ENCODE measurements at regions not wholly inside any gene's neighbourhood (a gene's known extent, or its start where the extent isn't known, plus 50 kb on each side); places are given as distances from the start of the nearest gene placed in this dataset.
A peak's percentile ranks its signal among the peaks of the same experiment; 100 is the strongest.

GRCh38 chr4:132956962-132957361, 192.1 kb upstream of the PCDH10 start:
- DNase-seq (ENCODE audit: insufficient read length, low spot score) = no peak
- no peak for FAIRE-seq
- TF ChIP-seq PAX5 (IDR thresholded peaks at IDR 0.05; ENCODE audit: insufficient read depth, low read length, severe bottlenecking) = no peak
- TF ChIP-seq TAF1 (IDR thresholded peaks at IDR 0.05; ENCODE audit: low read depth, low read length) = no peak
- TF ChIP-seq SPI1 (IDR thresholded peaks at IDR 0.05; ENCODE audit: low read depth, low read length) = no peak
- no peak for TF ChIP-seq POU2F2 (IDR thresholded peaks at IDR 0.05; ENCODE audit: low read depth, low read length)
- TF ChIP-seq POLR2A (IDR thresholded peaks at IDR 0.05; ENCODE audit: low read depth, low read length) = no peak
- no peak for TF ChIP-seq POLR2AphosphoS5 (IDR thresholded peaks at IDR 0.05; ENCODE audit: low read depth, low read length)

DNA sequence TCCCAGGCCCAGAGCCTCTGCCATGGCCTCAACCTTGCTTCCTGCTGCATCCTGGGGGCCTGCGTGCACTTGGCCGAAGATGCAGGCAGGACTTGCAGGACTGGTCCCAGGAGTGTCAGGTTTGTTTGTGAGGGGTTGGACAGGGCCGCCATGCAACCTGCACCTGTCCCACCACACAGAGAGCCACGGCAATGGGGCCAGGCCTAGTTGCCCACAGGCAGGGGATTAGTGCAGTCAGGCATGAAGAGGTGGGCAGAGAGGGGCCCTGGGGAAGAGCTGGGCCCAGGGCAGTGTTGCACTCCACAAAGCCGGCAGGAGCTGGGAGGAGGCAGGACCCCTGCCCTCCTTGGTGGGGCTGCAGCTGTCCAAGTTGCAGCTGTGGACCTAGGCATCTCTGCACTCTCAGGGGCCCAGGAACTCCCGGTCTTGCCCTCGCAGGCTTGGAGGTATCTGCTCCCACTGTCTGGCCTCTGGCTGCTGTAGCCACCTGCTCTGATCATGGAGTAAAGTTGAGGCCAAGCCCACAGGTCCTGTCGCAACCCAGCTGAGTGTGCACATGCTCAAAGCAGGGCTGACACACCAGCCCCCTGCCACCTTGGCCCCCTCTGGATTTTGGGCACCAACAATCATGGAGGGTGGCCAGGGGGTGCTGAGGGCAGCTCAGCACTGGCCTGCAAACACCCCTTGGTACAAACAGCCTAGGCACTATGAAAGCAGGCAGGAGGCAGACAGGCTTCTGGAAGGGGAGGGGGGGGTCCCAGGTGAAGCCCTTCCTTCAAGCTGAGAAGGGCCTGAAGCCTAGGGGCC, 190.4 kb upstream of the PCDH10 start:
- FAIRE-seq (no peak), DNase-seq (ENCODE audit: insufficient read length, low spot score) (no peak)
- TF ChIP-seq POLR2AphosphoS5 (IDR thresholded peaks at IDR 0.05; ENCODE audit: low read depth, low read length) = no peak
- TF ChIP-seq PAX5 (IDR thresholded peaks at IDR 0.05; ENCODE audit: insufficient read depth, low read length, severe bottlenecking) = no peak
- no peak for TF ChIP-seq TAF1 (IDR thresholded peaks at IDR 0.05; ENCODE audit: low read depth, low read length)
- TF ChIP-seq SPI1 (IDR thresholded peaks at IDR 0.05; ENCODE audit: low read depth, low read length) = no peak
- TF ChIP-seq POU2F2 (IDR thresholded peaks at IDR 0.05; ENCODE audit: low read depth, low read length) = no peak
- TF ChIP-seq POLR2A (IDR thresholded peaks at IDR 0.05; ENCODE audit: low read depth, low read length) = no peak

- no peak for TF ChIP-seq PAX5 (IDR thresholded peaks at IDR 0.05; ENCODE audit: insufficient read depth, low read length, severe bottlenecking)
- TF ChIP-seq POLR2AphosphoS5 (IDR thresholded peaks at IDR 0.05; ENCODE audit: low read depth, low read length) = no peak
- FAIRE-seq (no peak), DNase-seq (ENCODE audit: insufficient read length, low spot score) (no peak)
Measured at GRCh38 chr4:132981611-132982010, 167.5 kb upstream of the PCDH10 start.

GRCh38 chr4:132982151-132982550, 166.9 kb upstream of the PCDH10 start:
- FAIRE-seq = no peak
- no peak for TF ChIP-seq POU2F2 (IDR thresholded peaks at IDR 0.05; ENCODE audit: low read depth, low read length)
- TF ChIP-seq SPI1 (IDR thresholded peaks at IDR 0.05; ENCODE audit: low read depth, low read length) = no peak
- no peak for TF ChIP-seq POLR2A (IDR thresholded peaks at IDR 0.05; ENCODE audit: low read depth, low read length)
- TF ChIP-seq PAX5 (IDR thresholded peaks at IDR 0.05; ENCODE audit: insufficient read depth, low read length, severe bottlenecking) = no peak
- no peak for TF ChIP-seq POLR2AphosphoS5 (IDR thresholded peaks at IDR 0.05; ENCODE audit: low read depth, low read length)
- no peak for TF ChIP-seq TAF1 (IDR thresholded peaks at IDR 0.05; ENCODE audit: low read depth, low read length)
- DNase-seq (ENCODE audit: insufficient read length, low spot score) = no peak

- DNase-seq (ENCODE audit: insufficient read length, low spot score) = no peak
- TF ChIP-seq POU2F2 (IDR thresholded peaks at IDR 0.05; ENCODE audit: low read depth, low read length) (no peak), PAX5 (IDR thresholded peaks at IDR 0.05; ENCODE audit: insufficient read depth, low read length, severe bottlenecking) (no peak), POLR2A (IDR thresholded peaks at IDR 0.05; ENCODE audit: low read depth, low read length) (no peak), TAF1 (IDR thresholded peaks at IDR 0.05; ENCODE audit: low read depth, low read length) (no peak), SPI1 (IDR thresholded peaks at IDR 0.05; ENCODE audit: low read depth, low read length) (no peak), POLR2AphosphoS5 (IDR thresholded peaks at IDR 0.05; ENCODE audit: low read depth, low read length) (no peak)
- FAIRE-seq = no peak
Measured at GRCh38 chr4:132991111-132991510, 158.0 kb upstream of the PCDH10 start.

- FAIRE-seq = no peak
- TF ChIP-seq POLR2AphosphoS5 (IDR thresholded peaks at IDR 0.05; ENCODE audit: low read depth, low read length) (no peak), POU2F2 (IDR thresholded peaks at IDR 0.05; ENCODE audit: low read depth, low read length) (no peak), TAF1 (IDR thresholded peaks at IDR 0.05; ENCODE audit: low read depth, low read length) (no peak), SPI1 (IDR thresholded peaks at IDR 0.05; ENCODE audit: low read depth, low read length) (no peak), POLR2A (IDR thresholded peaks at IDR 0.05; ENCODE audit: low read depth, low read length) (no peak), PAX5 (IDR thresholded peaks at IDR 0.05; ENCODE audit: insufficient read depth, low read length, severe bottlenecking) (no peak)
- DNase-seq (ENCODE audit: insufficient read length, low spot score) = no peak
Measured at GRCh38 chr4:132992686-132993085, 156.4 kb upstream of the PCDH10 start.

DNA sequence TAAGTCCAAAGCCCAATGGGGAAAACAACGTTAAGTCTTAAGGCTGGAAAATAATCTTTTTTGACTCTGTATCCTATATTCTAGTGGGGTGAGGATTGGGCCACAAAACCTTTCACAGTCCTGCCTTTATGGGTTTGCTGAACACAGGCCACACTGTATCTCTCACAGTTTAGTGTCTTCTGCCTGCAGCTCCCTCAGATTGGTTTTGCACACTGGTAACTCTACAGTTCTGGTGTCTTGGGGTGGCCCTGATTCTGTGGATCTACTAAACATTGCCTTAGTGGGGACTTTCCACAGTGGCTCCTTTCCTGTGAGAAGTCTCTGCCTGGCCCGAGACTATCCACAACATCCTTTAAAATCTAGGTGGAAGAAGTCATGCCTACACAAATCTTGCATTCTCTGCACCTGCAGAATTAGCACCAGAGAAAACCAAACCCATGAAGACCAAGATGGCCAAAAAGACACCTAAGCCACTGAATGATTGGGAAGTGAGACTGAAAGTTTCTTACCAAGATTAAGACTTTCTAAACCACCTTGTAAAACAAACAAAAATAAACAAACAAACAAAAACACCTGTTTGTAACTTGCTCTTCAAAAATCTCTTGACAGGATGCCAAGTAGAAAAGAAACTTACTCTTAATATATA, 150.4 kb upstream of the PCDH10 start:
- FAIRE-seq (no peak), DNase-seq (ENCODE audit: insufficient read length, low spot score) (no peak)
- TF ChIP-seq TAF1 (IDR thresholded peaks at IDR 0.05; ENCODE audit: low read depth, low read length) (no peak), POLR2AphosphoS5 (IDR thresholded peaks at IDR 0.05; ENCODE audit: low read depth, low read length) (no peak), SPI1 (IDR thresholded peaks at IDR 0.05; ENCODE audit: low read depth, low read length) (0 out of 2 replicates have a peak, but pooled peaks have one; percentile 9)

DNA sequence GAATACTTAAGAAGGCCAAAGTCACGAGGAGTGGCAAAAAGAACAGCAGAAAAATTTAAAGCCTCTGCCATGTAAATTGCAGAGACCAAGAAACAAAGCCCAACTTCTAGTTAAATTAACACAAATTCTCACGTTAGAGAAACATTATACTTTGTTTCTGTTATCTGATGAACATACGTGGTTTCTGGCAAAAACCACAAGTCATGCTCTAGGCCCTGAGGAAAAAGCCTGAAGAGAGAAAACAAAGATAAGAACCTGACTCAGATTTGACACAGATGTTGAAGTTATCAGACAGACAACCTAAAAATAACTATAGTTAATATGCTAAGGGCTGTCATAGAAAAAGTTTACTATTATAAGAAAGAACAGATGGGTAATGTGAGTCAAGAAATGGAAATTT, 149.1 kb upstream of the PCDH10 start:
- no peak for TF ChIP-seq TAF1 (IDR thresholded peaks at IDR 0.05; ENCODE audit: low read depth, low read length)
- no peak for TF ChIP-seq SPI1 (IDR thresholded peaks at IDR 0.05; ENCODE audit: low read depth, low read length)
- TF ChIP-seq PAX5 (IDR thresholded peaks at IDR 0.05; ENCODE audit: insufficient read depth, low read length, severe bottlenecking) = no peak
- TF ChIP-seq POLR2AphosphoS5 (IDR thresholded peaks at IDR 0.05; ENCODE audit: low read depth, low read length) = no peak
- TF ChIP-seq POU2F2 (IDR thresholded peaks at IDR 0.05; ENCODE audit: low read depth, low read length) = no peak
- TF ChIP-seq POLR2A (IDR thresholded peaks at IDR 0.05; ENCODE audit: low read depth, low read length) = no peak
- no peak for FAIRE-seq
- no peak for DNase-seq (ENCODE audit: insufficient read length, low spot score)

DNA sequence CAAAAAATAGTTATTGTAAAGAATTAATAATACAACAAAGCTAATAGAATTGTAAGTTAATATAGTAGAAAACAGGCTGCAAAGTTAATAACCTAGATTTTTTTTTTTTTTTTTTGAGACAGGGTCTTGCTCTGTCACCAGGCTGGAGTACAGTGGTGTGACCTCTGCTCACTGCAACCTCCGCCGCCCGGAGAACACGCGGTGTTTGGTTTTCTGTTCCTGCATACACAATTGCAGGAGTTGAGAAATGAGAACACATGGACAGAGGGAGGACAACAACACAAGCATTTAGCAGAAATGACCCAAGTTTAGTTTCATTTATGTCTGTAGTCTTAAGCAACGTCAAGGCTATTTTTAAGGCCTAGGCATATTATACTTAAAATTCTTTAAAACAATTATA, 145.9 kb upstream of the PCDH10 start:
- TF ChIP-seq TAF1 (IDR thresholded peaks at IDR 0.05; ENCODE audit: low read depth, low read length) (no peak), POLR2AphosphoS5 (IDR thresholded peaks at IDR 0.05; ENCODE audit: low read depth, low read length) (no peak), POU2F2 (IDR thresholded peaks at IDR 0.05; ENCODE audit: low read depth, low read length) (no peak), SPI1 (IDR thresholded peaks at IDR 0.05; ENCODE audit: low read depth, low read length) (no peak), PAX5 (IDR thresholded peaks at IDR 0.05; ENCODE audit: insufficient read depth, low read length, severe bottlenecking) (no peak), POLR2A (IDR thresholded peaks at IDR 0.05; ENCODE audit: low read depth, low read length) (no peak)
- FAIRE-seq (no peak), DNase-seq (ENCODE audit: insufficient read length, low spot score) (no peak)

Data from GM12891 (cell line).